ENCODE measurements at regions not wholly inside any gene's neighbourhood (a gene's known extent, or its start where the extent isn't known, plus 50 kb on each side); places are given as distances from the start of the nearest gene placed in this dataset.

DNA sequence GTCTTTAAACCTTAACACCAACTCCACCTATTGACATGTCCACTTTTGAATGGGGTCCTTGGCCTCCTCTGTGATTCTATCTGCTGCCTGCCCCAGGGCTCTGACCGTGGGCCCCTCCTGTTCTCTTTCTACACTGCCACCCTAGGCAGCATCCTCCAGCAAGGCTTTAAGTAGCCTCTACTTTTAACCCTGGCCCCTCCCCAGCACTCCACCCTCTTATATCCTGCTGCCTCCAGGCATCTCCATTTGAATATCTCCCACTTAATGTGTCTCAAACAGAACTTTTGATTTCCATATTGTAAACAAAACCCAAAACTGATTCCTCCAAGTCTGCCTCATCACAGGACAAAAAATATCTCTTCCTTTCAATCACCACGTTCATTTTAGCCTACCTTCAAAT lies 90.5 kb upstream of the ARHGAP32 start:
- Histone ChIP-seq H3K9me1 (ENCODE audit: control insufficient read depth, extremely low read depth, insufficient read depth, low read length) (no peaks in the 10 kb centered on the region), H3K9ac (ENCODE audit: control insufficient read depth, extremely low read depth, insufficient read depth, low read length) (no peak overlapping the region), H3K4me3 (ENCODE audit: control insufficient read depth in 2 of 3, extremely low read depth in 1 of 3, insufficient read depth in 2 of 3, low read depth in 1 of 3, low read length in 3 of 3) (no peak overlapping the region), H3K9me3 (ENCODE audit: control insufficient read depth, low read depth, low read length) (no peaks in the 10 kb centered on the region), H2AFZ (ENCODE audit: control insufficient read depth, low read length) (no peak overlapping the region), H3K27me3 (ENCODE audit: control insufficient read depth, extremely low read depth, insufficient read depth, low read length) (peaks cover 5% of the 10 kb centered on the region), H3K27ac (ENCODE audit: control insufficient read depth, insufficient read depth, low read length) (no peak overlapping the region), H3K4me2 (ENCODE audit: control insufficient read depth, extremely low read depth, insufficient read depth, low read depth, low read length) (peak overlapping the region; percentile 45), H3K36me3 (ENCODE audit: control insufficient read depth in 2 of 2, extremely low read depth in 1 of 2, insufficient read depth in 2 of 2, low read length in 2 of 2) (no peaks in the 10 kb centered on the region), H3K79me2 (ENCODE audit: control insufficient read depth, insufficient read depth, low read length) (no peaks in the 10 kb centered on the region), H4K20me1 (ENCODE audit: control insufficient read depth, extremely low read depth, insufficient read depth, low read length) (no peaks in the 10 kb centered on the region), H3K4me1 (ENCODE audit: control insufficient read depth, extremely low read depth, insufficient read depth, low read length) (peaks cover 18% of the 10 kb centered on the region)
- no peak for DNase-seq (ENCODE audit: low read depth, low spot score)
- dilution Hi-C loops (cut with MboI; ENCODE audit: extremely low pct_ligation_motif_present, low sequenced_read_pairs), result no loop called here
- no peak for TF ChIP-seq EZH2 (IDR thresholded peaks at IDR 0.05; ENCODE audit: low read length)
- TF ChIP-seq, protein P1, sequence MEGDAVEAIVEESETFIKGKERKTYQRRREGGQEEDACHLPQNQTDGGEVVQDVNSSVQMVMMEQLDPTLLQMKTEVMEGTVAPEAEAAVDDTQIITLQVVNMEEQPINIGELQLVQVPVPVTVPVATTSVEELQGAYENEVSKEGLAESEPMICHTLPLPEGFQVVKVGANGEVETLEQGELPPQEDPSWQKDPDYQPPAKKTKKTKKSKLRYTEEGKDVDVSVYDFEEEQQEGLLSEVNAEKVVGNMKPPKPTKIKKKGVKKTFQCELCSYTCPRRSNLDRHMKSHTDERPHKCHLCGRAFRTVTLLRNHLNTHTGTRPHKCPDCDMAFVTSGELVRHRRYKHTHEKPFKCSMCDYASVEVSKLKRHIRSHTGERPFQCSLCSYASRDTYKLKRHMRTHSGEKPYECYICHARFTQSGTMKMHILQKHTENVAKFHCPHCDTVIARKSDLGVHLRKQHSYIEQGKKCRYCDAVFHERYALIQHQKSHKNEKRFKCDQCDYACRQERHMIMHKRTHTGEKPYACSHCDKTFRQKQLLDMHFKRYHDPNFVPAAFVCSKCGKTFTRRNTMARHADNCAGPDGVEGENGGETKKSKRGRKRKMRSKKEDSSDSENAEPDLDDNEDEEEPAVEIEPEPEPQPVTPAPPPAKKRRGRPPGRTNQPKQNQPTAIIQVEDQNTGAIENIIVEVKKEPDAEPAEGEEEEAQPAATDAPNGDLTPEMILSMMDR (optimal IDR thresholded peaks at IDR 0.05 in 1 of 3, IDR thresholded peaks at IDR 0.05 in 1 of 3, conservative IDR thresholded peaks at IDR 0.05 in 1 of 3; ENCODE audit: extremely low read depth in 1 of 3, insufficient read depth in 2 of 3, low read length in 3 of 3), result no peak
- peak; percentile 23 for FAIRE-seq

GRCh38 chr11:129281471-129282415 lies 89.6 kb upstream of the ARHGAP32 start:
- no peak overlapping the region for H3K4me2 ChIP-seq (ENCODE audit: control insufficient read depth, extremely low read depth, insufficient read depth, low read depth, low read length)
- no peak overlapping the region for H2AFZ ChIP-seq (ENCODE audit: control insufficient read depth, low read length)
- H3K9me1 ChIP-seq (ENCODE audit: control insufficient read depth, extremely low read depth, insufficient read depth, low read length), result no peaks in the 10 kb centered on the region
- H3K4me1 ChIP-seq (ENCODE audit: control insufficient read depth, extremely low read depth, insufficient read depth, low read length), result peaks cover 18% of the 10 kb centered on the region
- H4K20me1 ChIP-seq (ENCODE audit: control insufficient read depth, extremely low read depth, insufficient read depth, low read length), result no peaks in the 10 kb centered on the region
- H3K9me3 ChIP-seq (ENCODE audit: control insufficient read depth, low read depth, low read length), result no peaks in the 10 kb centered on the region
- H3K9ac ChIP-seq (ENCODE audit: control insufficient read depth, extremely low read depth, insufficient read depth, low read length), result no peak overlapping the region
- H3K4me3 ChIP-seq (ENCODE audit: control insufficient read depth in 2 of 3, extremely low read depth in 1 of 3, insufficient read depth in 2 of 3, low read depth in 1 of 3, low read length in 3 of 3), result no peak overlapping the region
- peaks cover 6% of the 10 kb centered on the region for H3K79me2 ChIP-seq (ENCODE audit: control insufficient read depth, insufficient read depth, low read length)
- H3K27ac ChIP-seq (ENCODE audit: control insufficient read depth, insufficient read depth, low read length), result no peak overlapping the region
- H3K27me3 ChIP-seq (ENCODE audit: control insufficient read depth, extremely low read depth, insufficient read depth, low read length), result peaks cover under 1% of the 10 kb centered on the region
- dilution Hi-C loops (cut with MboI; ENCODE audit: extremely low pct_ligation_motif_present, low sequenced_read_pairs), result no loop called here
- TF ChIP-seq, protein P1 (optimal IDR thresholded peaks at IDR 0.05 in 1 of 3, IDR thresholded peaks at IDR 0.05 in 1 of 3, conservative IDR thresholded peaks at IDR 0.05 in 1 of 3; ENCODE audit: extremely low read depth in 1 of 3, insufficient read depth in 2 of 3, low read length in 3 of 3), result no peak
- no peak for TF ChIP-seq EZH2 (IDR thresholded peaks at IDR 0.05; ENCODE audit: low read length)
- no peak for DNase-seq (ENCODE audit: low read depth, low spot score)
- no peak for FAIRE-seq
- no peaks in the 10 kb centered on the region for H3K36me3 ChIP-seq (ENCODE audit: control insufficient read depth in 2 of 2, extremely low read depth in 1 of 2, insufficient read depth in 2 of 2, low read length in 2 of 2)
